H9 (cell line): ENCODE measurements at regions not wholly inside any gene's neighbourhood (a gene's known extent, or its start where the extent isn't known, plus 50 kb on each side); places are given as distances from the start of the nearest gene placed in this dataset.

Experiments used
- DNase-seq: peaks from one replicate; pipeline ENCODE4 v3.0.0-alpha.2; 2017
- H2AFZ ChIP-seq: one replicate; pipeline ENCODE4 v1.6.1; 2013; ENCODE audit warnings: mild to moderate bottlenecking, low read length, control low read depth, moderate library complexity
- H2AK5ac ChIP-seq: 2 replicates; pipeline ENCODE4 v1.6.1; 2013; ENCODE audit warnings: low read length, control low read depth, mixed read lengths; ENCODE audit not compliant: insufficient read length
- H2BK120ac ChIP-seq: one replicate; pipeline ENCODE4 v1.6.1; 2013; ENCODE audit warnings: low read depth, mild to moderate bottlenecking, low read length, control low read depth, inconsistent platforms; ENCODE audit not compliant: poor library complexity, severe bottlenecking
- H2BK12ac ChIP-seq: 2 replicates; pipeline ENCODE4 v1.6.1; 2013; ENCODE audit warnings: low read length, control low read depth, mixed read lengths, low read depth; ENCODE audit not compliant: insufficient read length
- H2BK15ac ChIP-seq: 2 replicates; pipeline ENCODE4 v1.6.1; 2013; ENCODE audit warnings: low read depth, low read length, control low read depth
- H2BK20ac ChIP-seq: one replicate; pipeline ENCODE4 v1.6.1; 2013; ENCODE audit warnings: low read depth, mild to moderate bottlenecking, low read length, control low read depth, inconsistent platforms; ENCODE audit not compliant: poor library complexity, severe bottlenecking
- H2BK5ac ChIP-seq: 2 replicates; pipeline ENCODE4 v1.6.1; 2013; ENCODE audit warnings: low read length, control low read depth, mixed read lengths; ENCODE audit not compliant: insufficient read length
- H3K14ac ChIP-seq: 2 replicates; pipeline ENCODE4 v1.6.1; 2013; ENCODE audit warnings: low read length, control low read depth; ENCODE audit not compliant: insufficient read depth
- H3K18ac ChIP-seq: 2 replicates; pipeline ENCODE4 v1.6.1; 2013; ENCODE audit warnings: low read depth, mild to moderate bottlenecking, mixed read lengths, low read length, control low read depth; ENCODE audit not compliant: insufficient read length
- H3K23ac ChIP-seq: 2 replicates; pipeline ENCODE4 v1.6.1; 2013; ENCODE audit warnings: low read length, control low read depth, mixed read lengths, low read depth; ENCODE audit not compliant: insufficient read length
- H3K23me2 ChIP-seq: 2 replicates; pipeline ENCODE4 v1.6.1; 2013; ENCODE audit warnings: low read depth, mild to moderate bottlenecking, mixed read lengths, low read length, control low read depth; ENCODE audit not compliant: insufficient read length, poor library complexity, severe bottlenecking
- H3K27ac ChIP-seq: 2 replicates; pipeline ENCODE4 v1.5.1; 2013; ENCODE audit warnings: low read length, control low read depth, mixed read lengths, low read depth; ENCODE audit not compliant: insufficient read length
- H3K27me3 ChIP-seq: 2 replicates; pipeline ENCODE4 v1.6.1; 2013; ENCODE audit warnings: low read length, control low read depth, inconsistent platforms; ENCODE audit not compliant: insufficient read depth
- H3K4ac ChIP-seq: 2 replicates; pipeline ENCODE4 v1.6.1; 2013; ENCODE audit warnings: low read depth, mild to moderate bottlenecking, control low read depth, inconsistent platforms, low read length, moderate library complexity
- H3K4me1 ChIP-seq: 2 replicates; pipeline ENCODE4 v1.6.1; 2013; ENCODE audit warnings: low read length, control low read depth, inconsistent platforms; ENCODE audit not compliant: insufficient read depth
- H3K4me2 ChIP-seq: 2 replicates; pipeline ENCODE4 v1.6.1; 2013; ENCODE audit warnings: low read length, control low read depth, mixed read lengths; ENCODE audit not compliant: insufficient read length, insufficient read depth
- H3K56ac ChIP-seq: 2 replicates; pipeline ENCODE4 v1.6.1; 2013; ENCODE audit warnings: low read depth, mild to moderate bottlenecking, mixed read lengths, low read length, control low read depth; ENCODE audit not compliant: insufficient read length
- H3K79me1 ChIP-seq: 2 replicates; pipeline ENCODE4 v1.6.1; 2013; ENCODE audit warnings: low read depth, mild to moderate bottlenecking, moderate library complexity, low read length, control low read depth, inconsistent platforms; ENCODE audit not compliant: insufficient read depth, poor library complexity, severe bottlenecking
- H3K79me2 ChIP-seq: 2 replicates; pipeline ENCODE4 v1.6.1; 2013; ENCODE audit warnings: low read length, control low read depth, inconsistent platforms; ENCODE audit not compliant: insufficient read depth
- H3K9ac ChIP-seq: 2 replicates; pipeline ENCODE4 v1.6.1; 2013; ENCODE audit warnings: low read length, control low read depth, mixed read lengths; ENCODE audit not compliant: insufficient read length; ENCODE audit errors: extremely low read depth
- H3K9me3 ChIP-seq: one replicate; pipeline ENCODE4 v1.6.1; 2013; ENCODE audit warnings: low read depth, low read length, inconsistent platforms; ENCODE audit not compliant: control insufficient read depth
- H3T11ph ChIP-seq: one replicate; pipeline ENCODE4 v1.6.1; 2013; ENCODE audit warnings: mild to moderate bottlenecking, low read length, control low read depth, inconsistent platforms
- H4K20me1 ChIP-seq: one replicate; pipeline ENCODE4 v1.6.1; 2013; ENCODE audit not compliant: control insufficient read depth, insufficient read length, insufficient read depth
- H4K5ac ChIP-seq: 2 replicates; pipeline ENCODE4 v1.6.1; 2013; ENCODE audit warnings: low read depth, mild to moderate bottlenecking, mixed read lengths, low read length, control low read depth; ENCODE audit not compliant: insufficient read length
- H4K8ac ChIP-seq: replicated peaks from 2 replicates; pipeline ENCODE4 v1.6.1; 2013; ENCODE audit warnings: low read length, control low read depth, mixed read lengths, low read depth; ENCODE audit not compliant: insufficient read length
- H4K91ac ChIP-seq: 2 replicates; pipeline ENCODE4 v1.6.1; 2013; ENCODE audit warnings: low read depth, mild to moderate bottlenecking, moderate library complexity, mixed read lengths, low read length, control low read depth; ENCODE audit not compliant: insufficient read length
- H3K27ac Mint-ChIP-seq, 3 experiments: 2 replicates in 2 of 3; 3 replicates in 1 of 3; pipeline ENCODE4 v1.8.0; 2020 to 2021; ENCODE audit warnings: mixed read lengths in 3 of 3, mild to moderate bottlenecking in 1 of 3, moderate library complexity in 1 of 3
- H3K27me3 Mint-ChIP-seq: 2 replicates; pipeline ENCODE4 v1.8.0; 2021; ENCODE audit warnings: low read depth, mild to moderate bottlenecking, moderate library complexity, mixed read lengths
- H3K36me3 Mint-ChIP-seq, 3 experiments: 2 replicates in 2 of 3; 3 replicates in 1 of 3; pipeline ENCODE4 v1.8.0; 2020 to 2021; ENCODE audit warnings: low read depth in 3 of 3, mixed read lengths in 3 of 3; ENCODE audit not compliant: insufficient read depth in 1 of 3
- H3K4me1 Mint-ChIP-seq, 2 experiments: 2 replicates each; pipeline ENCODE4 v1.8.0; 2020; ENCODE audit warnings: mixed read lengths in 2 of 2
- H3K4me3 Mint-ChIP-seq, 2 experiments: 2 replicates in 1 of 2; 3 replicates in 1 of 2; pipeline ENCODE4 v1.8.0; 2020 to 2021; ENCODE audit warnings: mild to moderate bottlenecking in 2 of 2, mixed read lengths in 2 of 2, moderate library complexity in 1 of 2
- H3K9me3 Mint-ChIP-seq, 2 experiments: 2 replicates in 1 of 2; 3 replicates in 1 of 2; pipeline ENCODE4 v1.8.0; 2020; ENCODE audit warnings: mild to moderate bottlenecking in 2 of 2, mixed read lengths in 2 of 2, moderate library complexity in 1 of 2
- CTCF ChIP-seq: fragments of 200-600 bp; sonication (generic); conservative IDR thresholded peaks from 3 replicates; pipeline ENCODE4 v1.8.0; 2021; ENCODE audit warnings: antibody characterized with exemption, mild to moderate bottlenecking
- WGBS: extraction: QIAGEN DNeasy Blood & Tissue Kit; methylation state at CpG from one replicate; pipeline ENCODE4 v1.1.7; 2013; ENCODE audit warnings: missing lambda C conversion rate, low lambda C conversion rate, mixed read lengths; ENCODE audit not compliant: insufficient read length; ENCODE audit errors: extremely low coverage; 5-methylcytosine and 5-hydroxymethylcytosine counted together

- H2BK12ac ChIP-seq, result no peak overlapping the region
- no peaks in the 10 kb centered on the region for H3K9me3 ChIP-seq
- H4K8ac ChIP-seq, result no peak overlapping the region
- H3T11ph ChIP-seq, result no peak overlapping the region
- no peak overlapping the region for H3K14ac ChIP-seq
- no peak overlapping the region for H2BK15ac ChIP-seq
- H2AFZ ChIP-seq, result no peak overlapping the region
- no peaks in the 10 kb centered on the region for H4K20me1 ChIP-seq
- DNase-seq, result no peak
- no peaks in the 10 kb centered on the region for H3K4me1 ChIP-seq
- no peak overlapping the region for H3K4me2 ChIP-seq
- H3K27ac Mint-ChIP-seq, result no peak overlapping the region
- WGBS, result no CpG with 5 or more reads among the region's 3 CpGs
- no peak overlapping the region for H2BK20ac ChIP-seq
- no peak overlapping the region for H4K5ac ChIP-seq
- peaks cover 18% of the 10 kb centered on the region for H3K27me3 Mint-ChIP-seq
- H2AK5ac ChIP-seq, result no peak overlapping the region
- H3K27me3 ChIP-seq, result no peaks in the 10 kb centered on the region
- H3K18ac ChIP-seq, result no peak overlapping the region
- no peak overlapping the region for H3K4ac ChIP-seq
- peaks cover 3 to 7% of the 10 kb centered on the region in 2 experiments; a peak in 1 of 4 replicates for H3K4me1 Mint-ChIP-seq
- TF ChIP-seq CTCF, result no peak
- no peak overlapping the region for H3K9ac ChIP-seq
- no peaks in the 10 kb centered on the region for H3K79me2 ChIP-seq
- H3K36me3 Mint-ChIP-seq, result peaks cover 0 to 4% (median 0%) of the 10 kb centered on the region in 3 experiments; a peak in 2 of 7 replicates
- H3K23me2 ChIP-seq, result no peaks in the 10 kb centered on the region
- no peak overlapping the region for H3K56ac ChIP-seq
- H3K23ac ChIP-seq, result no peak overlapping the region
- no peak overlapping the region for H2BK5ac ChIP-seq
- no peak overlapping the region for H3K27ac ChIP-seq
- peaks cover 0 to 3% of the 10 kb centered on the region in 2 experiments; a peak in 2 of 5 replicates for H3K9me3 Mint-ChIP-seq
- H2BK120ac ChIP-seq, result no peak overlapping the region
- no peak overlapping the region for H3K4me3 Mint-ChIP-seq
- no peaks in the 10 kb centered on the region for H3K79me1 ChIP-seq
- H4K91ac ChIP-seq, result no peak overlapping the region
Measured at GRCh38 chr16:5196204-5196603, 98.6 kb upstream of the EEF2KMT start.
